ENCODE measurements at regions not wholly inside any gene's neighbourhood (a gene's known extent, or its start where the extent isn't known, plus 50 kb on each side); places are given as distances from the start of the nearest gene placed in this dataset.

DNA sequence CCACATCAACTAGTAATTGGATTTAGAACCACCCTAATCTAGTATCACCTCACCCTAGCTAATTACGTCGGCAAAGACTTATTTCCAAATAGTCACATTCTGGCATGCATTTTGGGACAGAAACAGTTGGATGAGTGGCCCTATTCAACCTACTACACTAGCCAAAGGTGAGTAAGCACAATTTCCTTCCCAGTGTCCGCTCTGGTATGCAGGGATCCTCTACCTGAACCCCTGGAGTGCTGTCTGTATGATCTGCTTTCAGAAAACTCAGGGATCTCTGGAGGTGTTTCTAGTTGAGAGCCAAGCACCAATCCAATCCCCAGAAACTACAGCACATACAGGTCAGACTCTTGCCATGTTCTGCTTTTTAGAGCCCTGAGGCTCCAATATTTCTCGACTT is 717.4 kb upstream of the MANEA start:
- TF ChIP-seq, protein P1, sequence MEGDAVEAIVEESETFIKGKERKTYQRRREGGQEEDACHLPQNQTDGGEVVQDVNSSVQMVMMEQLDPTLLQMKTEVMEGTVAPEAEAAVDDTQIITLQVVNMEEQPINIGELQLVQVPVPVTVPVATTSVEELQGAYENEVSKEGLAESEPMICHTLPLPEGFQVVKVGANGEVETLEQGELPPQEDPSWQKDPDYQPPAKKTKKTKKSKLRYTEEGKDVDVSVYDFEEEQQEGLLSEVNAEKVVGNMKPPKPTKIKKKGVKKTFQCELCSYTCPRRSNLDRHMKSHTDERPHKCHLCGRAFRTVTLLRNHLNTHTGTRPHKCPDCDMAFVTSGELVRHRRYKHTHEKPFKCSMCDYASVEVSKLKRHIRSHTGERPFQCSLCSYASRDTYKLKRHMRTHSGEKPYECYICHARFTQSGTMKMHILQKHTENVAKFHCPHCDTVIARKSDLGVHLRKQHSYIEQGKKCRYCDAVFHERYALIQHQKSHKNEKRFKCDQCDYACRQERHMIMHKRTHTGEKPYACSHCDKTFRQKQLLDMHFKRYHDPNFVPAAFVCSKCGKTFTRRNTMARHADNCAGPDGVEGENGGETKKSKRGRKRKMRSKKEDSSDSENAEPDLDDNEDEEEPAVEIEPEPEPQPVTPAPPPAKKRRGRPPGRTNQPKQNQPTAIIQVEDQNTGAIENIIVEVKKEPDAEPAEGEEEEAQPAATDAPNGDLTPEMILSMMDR (IDR thresholded peaks at IDR 0.05): no peak
- no peak for TF ChIP-seq POLR2AphosphoS5 (IDR thresholded peaks at IDR 0.05)
